Panc1 (cell line): ENCODE measurements at regions not wholly inside any gene's neighbourhood (a gene's known extent, or its start where the extent isn't known, plus 50 kb on each side); places are given as distances from the start of the nearest gene placed in this dataset.

Source experiments
- POLR2AphosphoS5 ChIP-seq: IDR thresholded peaks from 2 replicates; pipeline ENCODE4 v1.6.1; 2012; ENCODE audit warnings: mild to moderate bottlenecking, low read depth, low read length, moderate library complexity
- REST ChIP-seq, 2 experiments: IDR thresholded peaks; 2 replicates each; pipeline ENCODE4 v1.6.1; 2011 to 2012; ENCODE audit warnings: low read depth in 2 of 2, control low read depth in 1 of 2, low read length in 1 of 2, mild to moderate bottlenecking in 1 of 2, moderate library complexity in 1 of 2; ENCODE audit not compliant: insufficient read depth in 1 of 2
- SIN3A ChIP-seq: IDR thresholded peaks from 2 replicates; pipeline ENCODE4 v1.6.1; 2012; ENCODE audit warnings: low read depth, mild to moderate bottlenecking, low read length, moderate library complexity, borderline replicate concordance; ENCODE audit not compliant: insufficient read depth
- TCF7L2 ChIP-seq: IDR thresholded peaks from 2 replicates; pipeline ENCODE4 v1.6.1; 2011; ENCODE audit warnings: mild to moderate bottlenecking, low read depth, low read length, inconsistent platforms
- TF ChIP-seq, protein P1 (sequence below): fragments of 450-650 bp; IDR thresholded peaks from 2 replicates; pipeline ENCODE4 v1.5.1; 2017; ENCODE audit warnings: mild to moderate bottlenecking

DNA sequence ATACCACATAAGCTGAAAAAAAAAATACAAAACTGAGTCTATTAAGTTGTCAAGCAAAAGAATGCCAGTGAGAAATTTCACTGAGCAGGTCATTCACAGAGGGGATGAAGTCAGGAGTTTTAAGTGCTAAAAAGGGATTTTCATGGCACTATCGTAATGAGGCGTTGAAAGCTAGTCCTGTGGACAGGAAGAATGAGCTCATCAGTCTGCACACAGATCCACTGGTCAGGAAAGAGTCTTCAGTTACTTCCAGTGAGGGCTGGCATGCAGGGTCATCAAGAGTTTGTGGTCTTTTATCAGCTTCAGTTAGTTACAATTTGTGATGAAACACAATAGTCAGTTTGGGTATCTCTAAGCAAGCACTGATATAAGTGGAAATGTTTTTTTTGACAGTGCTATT lies 88.1 kb upstream of the WSCD2 start:
- TF ChIP-seq, protein P1, sequence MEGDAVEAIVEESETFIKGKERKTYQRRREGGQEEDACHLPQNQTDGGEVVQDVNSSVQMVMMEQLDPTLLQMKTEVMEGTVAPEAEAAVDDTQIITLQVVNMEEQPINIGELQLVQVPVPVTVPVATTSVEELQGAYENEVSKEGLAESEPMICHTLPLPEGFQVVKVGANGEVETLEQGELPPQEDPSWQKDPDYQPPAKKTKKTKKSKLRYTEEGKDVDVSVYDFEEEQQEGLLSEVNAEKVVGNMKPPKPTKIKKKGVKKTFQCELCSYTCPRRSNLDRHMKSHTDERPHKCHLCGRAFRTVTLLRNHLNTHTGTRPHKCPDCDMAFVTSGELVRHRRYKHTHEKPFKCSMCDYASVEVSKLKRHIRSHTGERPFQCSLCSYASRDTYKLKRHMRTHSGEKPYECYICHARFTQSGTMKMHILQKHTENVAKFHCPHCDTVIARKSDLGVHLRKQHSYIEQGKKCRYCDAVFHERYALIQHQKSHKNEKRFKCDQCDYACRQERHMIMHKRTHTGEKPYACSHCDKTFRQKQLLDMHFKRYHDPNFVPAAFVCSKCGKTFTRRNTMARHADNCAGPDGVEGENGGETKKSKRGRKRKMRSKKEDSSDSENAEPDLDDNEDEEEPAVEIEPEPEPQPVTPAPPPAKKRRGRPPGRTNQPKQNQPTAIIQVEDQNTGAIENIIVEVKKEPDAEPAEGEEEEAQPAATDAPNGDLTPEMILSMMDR, result no peak
- no peak for TF ChIP-seq POLR2AphosphoS5
- TF ChIP-seq TCF7L2, result no peak
- TF ChIP-seq SIN3A, result no peak
- no peak for TF ChIP-seq REST (IDR thresholded peaks at IDR 0.05; ENCODE audit: insufficient read depth in 1 of 2, low read depth in 2 of 2, low read length in 1 of 2)
